ENCODE measurements at regions not wholly inside any gene's neighbourhood (a gene's known extent, or its start where the extent isn't known, plus 50 kb on each side); places are given as distances from the start of the nearest gene placed in this dataset.

- no peak for DNase-seq (ENCODE audit: low read depth)
These were observed 115.7 kb upstream of the HIVEP3 start for GRCh38 chr1:42034426-42034825.

- no peak for DNase-seq (ENCODE audit: low read depth)
These were observed 114.9 kb upstream of the HIVEP3 start for GRCh38 chr1:42033629-42034028.

- no peak for DNase-seq (ENCODE audit: low read depth)
These were observed 99.0 kb upstream of the HIVEP3 start for GRCh38 chr1:42017730-42018129.

GRCh38 chr1:42017259-42017658, 98.5 kb upstream of the HIVEP3 start:
- DNase-seq (ENCODE audit: low read depth) = no peak

- DNase-seq (ENCODE audit: low read depth) = no peak
These were observed 96.1 kb upstream of the HIVEP3 start for GRCh38 chr1:42014823-42015222.

GRCh38 chr1:42013881-42014470, 95.3 kb upstream of the HIVEP3 start:
- no peak for DNase-seq (ENCODE audit: low read depth)

GRCh38 chr1:42012852-42013251, 94.1 kb upstream of the HIVEP3 start:
- no peak for DNase-seq (ENCODE audit: low read depth)

- DNase-seq (ENCODE audit: low read depth) = no peak
These were observed 91.7 kb upstream of the HIVEP3 start for GRCh38 chr1:42010381-42010780.

GRCh38 chr1:42008264-42008663, 89.5 kb upstream of the HIVEP3 start:
- no peak for DNase-seq (ENCODE audit: low read depth)

GRCh38 chr1:42006836-42007235, 88.1 kb upstream of the HIVEP3 start:
- DNase-seq (ENCODE audit: low read depth) = no peak

GRCh38 chr1:42006093-42006492, 87.4 kb upstream of the HIVEP3 start:
- no peak for DNase-seq (ENCODE audit: low read depth)

GRCh38 chr1:42005530-42005929, 86.8 kb upstream of the HIVEP3 start:
- no peak for DNase-seq (ENCODE audit: low read depth)

- no peak for DNase-seq (ENCODE audit: low read depth)
These were observed 86.1 kb upstream of the HIVEP3 start for GRCh38 chr1:42004860-42005259.

GRCh38 chr1:42004322-42004721, 85.6 kb upstream of the HIVEP3 start:
- no peak for DNase-seq (ENCODE audit: low read depth)

GRCh38 chr1:42003433-42003832, 84.7 kb upstream of the HIVEP3 start:
- no peak for DNase-seq (ENCODE audit: low read depth)

- no peak for DNase-seq (ENCODE audit: low read depth)
These were observed 83.5 kb upstream of the HIVEP3 start for GRCh38 chr1:42002220-42002619.

GRCh38 chr1:42000766-42001165, 82.0 kb upstream of the HIVEP3 start:
- no peak for DNase-seq (ENCODE audit: low read depth)

- no peak for DNase-seq (ENCODE audit: low read depth)
These were observed 81.2 kb upstream of the HIVEP3 start for GRCh38 chr1:41999884-42000283.

- DNase-seq (ENCODE audit: low read depth) = no peak
These were observed 79.5 kb upstream of the HIVEP3 start for GRCh38 chr1:41998250-41998649.

- no peak for DNase-seq (ENCODE audit: low read depth)
These were observed 78.4 kb upstream of the HIVEP3 start for GRCh38 chr1:41997153-41997552.

GRCh38 chr1:41995441-41996130, 76.9 kb upstream of the HIVEP3 start:
- no peak for DNase-seq (ENCODE audit: low read depth)

- DNase-seq (ENCODE audit: low read depth) = no peak
These were observed 75.6 kb upstream of the HIVEP3 start for GRCh38 chr1:41994195-41994894.

GRCh38 chr1:41983451-41983850, 64.7 kb upstream of the HIVEP3 start:
- no peak for DNase-seq (ENCODE audit: low read depth)

GRCh38 chr1:41981796-41982195, 63.1 kb upstream of the HIVEP3 start:
- DNase-seq (ENCODE audit: low read depth) = no peak
